ENCODE measurements at regions not wholly inside any gene's neighbourhood (a gene's known extent, or its start where the extent isn't known, plus 50 kb on each side); places are given as distances from the start of the nearest gene placed in this dataset.

DNA sequence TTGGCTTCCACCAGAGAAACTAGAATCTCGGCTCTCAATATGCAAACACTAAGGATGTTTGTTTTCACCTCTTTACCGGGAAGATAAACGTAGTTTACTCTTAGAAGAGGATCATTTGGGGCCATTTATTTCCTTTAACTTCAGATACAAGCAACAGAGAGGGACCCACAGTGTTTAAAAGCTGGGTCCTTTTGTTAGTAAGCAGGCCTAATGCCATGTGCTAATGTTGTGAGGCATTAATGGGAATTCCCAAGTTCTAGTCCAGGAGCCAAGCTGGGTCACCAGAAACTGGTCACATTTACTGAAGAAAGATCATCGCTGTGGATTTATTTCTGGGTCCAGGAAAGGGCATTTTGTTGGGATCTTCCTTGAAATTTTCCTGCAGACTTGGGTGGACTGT, 78.1 kb upstream of the ADAMTS9 start:
- TF ChIP-seq GATA3 (IDR thresholded peaks at IDR 0.05; ENCODE audit: low read depth, low read length), result no peak
- no peak for TF ChIP-seq GATA2 (IDR thresholded peaks at IDR 0.05; ENCODE audit: low read depth, low read length)
